ENCODE measurements at regions not wholly inside any gene's neighbourhood (a gene's known extent, or its start where the extent isn't known, plus 50 kb on each side); places are given as distances from the start of the nearest gene placed in this dataset.

GRCh38 chr2:35468245-35468644, 887.3 kb upstream of the CRIM1 start:
- Histone ChIP-seq H3K4me3 (ENCODE audit: low read depth, low read length) (no peak overlapping the region), H3K36me3 (ENCODE audit: control insufficient read depth, insufficient read depth, low read length) (no peaks in the 10 kb centered on the region), H3K4me1 (no peaks in the 10 kb centered on the region), H3K9me3 (no peaks in the 10 kb centered on the region), H3K27me3 (replicated peaks; ENCODE audit: control insufficient read depth, insufficient read depth, low read length) (no peaks in the 10 kb centered on the region)
- no peaks in the 10 kb centered on the region for H3K4me1 Mint-ChIP-seq (ENCODE audit: low read depth, unreplicated experiment)
- no TSS peak for BruUV-seq (replicated peaks)
- ChIA-PET CTCF (no interaction called here), POLR2A (no interaction called here)
- no peak for TF ChIP-seq CTCF (IDR thresholded peaks at IDR 0.05; ENCODE audit: insufficient read depth in 1 of 2, low read depth in 1 of 2, low read length in 1 of 2, severe bottlenecking in 1 of 2, unreplicated experiment in 1 of 2)
- no peak for DNase-seq
- H3K36me3 Mint-ChIP-seq (ENCODE audit: insufficient read depth, unreplicated experiment): no peaks in the 10 kb centered on the region
- intact Hi-C loops (cut with micrococcal nuclease; ENCODE audit: unreplicated experiment): no loop called here
- H3K27me3 Mint-ChIP-seq (ENCODE audit: insufficient read depth, unreplicated experiment): no peaks in the 10 kb centered on the region
- no peak overlapping the region for H3K27ac Mint-ChIP-seq (ENCODE audit: unreplicated experiment)
- H3K4me3 Mint-ChIP-seq (ENCODE audit: unreplicated experiment): no peak overlapping the region
- no peaks in the 10 kb centered on the region for H3K9me3 Mint-ChIP-seq (ENCODE audit: unreplicated experiment)

- BruUV-seq (replicated peaks): no TSS peak
- H3K9me3 Mint-ChIP-seq (ENCODE audit: unreplicated experiment): no peaks in the 10 kb centered on the region
- no peaks in the 10 kb centered on the region for H3K27me3 Mint-ChIP-seq (ENCODE audit: insufficient read depth, unreplicated experiment)
- H3K4me3 Mint-ChIP-seq (ENCODE audit: unreplicated experiment): no peak overlapping the region
- H3K27ac Mint-ChIP-seq (ENCODE audit: unreplicated experiment): no peak overlapping the region
- H3K36me3 ChIP-seq (ENCODE audit: control insufficient read depth, insufficient read depth, low read length): no peaks in the 10 kb centered on the region
- no peaks in the 10 kb centered on the region for H3K27me3 ChIP-seq (replicated peaks; ENCODE audit: control insufficient read depth, insufficient read depth, low read length)
- H3K36me3 Mint-ChIP-seq (ENCODE audit: insufficient read depth, unreplicated experiment): no peaks in the 10 kb centered on the region
- no peak for TF ChIP-seq CTCF (IDR thresholded peaks at IDR 0.05; ENCODE audit: insufficient read depth in 1 of 2, low read depth in 1 of 2, low read length in 1 of 2, severe bottlenecking in 1 of 2, unreplicated experiment in 1 of 2)
- H3K4me3 ChIP-seq (ENCODE audit: low read depth, low read length): no peak overlapping the region
- H3K9me3 ChIP-seq: no peaks in the 10 kb centered on the region
- 0 out of 2 replicates have a peak, but pooled peaks cover 3% of the 10 kb centered on the region for H3K4me1 ChIP-seq
- ChIA-PET CTCF (no interaction called here), POLR2A (no interaction called here)
- peaks cover 6% of the 10 kb centered on the region for H3K4me1 Mint-ChIP-seq (ENCODE audit: low read depth, unreplicated experiment)
- DNase-seq: no peak
- intact Hi-C loops (cut with micrococcal nuclease; ENCODE audit: unreplicated experiment): no loop called here
Observed at GRCh38 chr2:35463805-35464596, 891.6 kb upstream of the CRIM1 start.

- BruUV-seq (replicated peaks): no TSS peak
- Mint-ChIP-seq H3K27me3 (ENCODE audit: insufficient read depth, unreplicated experiment) (no peaks in the 10 kb centered on the region), H3K4me3 (ENCODE audit: unreplicated experiment) (no peak overlapping the region), H3K4me1 (ENCODE audit: low read depth, unreplicated experiment) (peaks cover 6% of the 10 kb centered on the region), H3K36me3 (ENCODE audit: insufficient read depth, unreplicated experiment) (no peaks in the 10 kb centered on the region), H3K9me3 (ENCODE audit: unreplicated experiment) (no peaks in the 10 kb centered on the region), H3K27ac (ENCODE audit: unreplicated experiment) (no peak overlapping the region)
- H3K9me3 ChIP-seq: no peaks in the 10 kb centered on the region
- ChIA-PET POLR2A (no interaction called here), CTCF (no interaction called here)
- TF ChIP-seq CTCF (IDR thresholded peaks at IDR 0.05; ENCODE audit: insufficient read depth in 1 of 2, low read depth in 1 of 2, low read length in 1 of 2, severe bottlenecking in 1 of 2, unreplicated experiment in 1 of 2): no peak
- no peaks in the 10 kb centered on the region for H3K27me3 ChIP-seq (replicated peaks; ENCODE audit: control insufficient read depth, insufficient read depth, low read length)
- no peak for DNase-seq
- H3K4me3 ChIP-seq (ENCODE audit: low read depth, low read length): no peak overlapping the region
- intact Hi-C loops (cut with micrococcal nuclease; ENCODE audit: unreplicated experiment): no loop called here
- H3K36me3 ChIP-seq (ENCODE audit: control insufficient read depth, insufficient read depth, low read length): no peaks in the 10 kb centered on the region
- 0 out of 2 replicates have a peak, but pooled peaks cover 3% of the 10 kb centered on the region for H3K4me1 ChIP-seq
Observed at GRCh38 chr2:35462226-35462998, 893.2 kb upstream of the CRIM1 start.

Measured in Caco-2 (cell line).